DOHH2 (cell line): ENCODE measurements at regions not wholly inside any gene's neighbourhood (a gene's known extent, or its start where the extent isn't known, plus 50 kb on each side); places are given as distances from the start of the nearest gene placed in this dataset.

Experiments used
- H3F3A ChIP-seq: fragments of 200-600 bp; sonication (generic), shearing (Covaris generic); 2 replicates; pipeline ENCODE4 v1.6.0; 2016; ENCODE audit warnings: antibody characterized with exemption, mild to moderate bottlenecking; ENCODE audit not compliant: control insufficient read depth, insufficient read depth
- H3K27ac ChIP-seq: fragments of 200-600 bp; sonication (generic); 2 replicates; pipeline ENCODE4 v1.5.1; 2014; ENCODE audit warnings: low read depth, mild to moderate bottlenecking, low read length, moderate library complexity
- H3K27me3 ChIP-seq: fragments of 200-600 bp; sonication (generic); 2 replicates; pipeline ENCODE4 v1.6.1; 2014; ENCODE audit warnings: mild to moderate bottlenecking, low read length, mixed read lengths; ENCODE audit not compliant: control insufficient read depth
- H3K36me3 ChIP-seq: fragments of 200-600 bp; sonication (generic); 2 replicates; pipeline ENCODE4 v1.6.1; 2014; ENCODE audit warnings: mild to moderate bottlenecking, low read length, moderate library complexity, mixed read lengths; ENCODE audit not compliant: control insufficient read depth
- H3K4me1 ChIP-seq: fragments of 200-600 bp; sonication (generic); 2 replicates; pipeline ENCODE4 v1.6.1; 2014; ENCODE audit warnings: mild to moderate bottlenecking, low read length, mixed read lengths; ENCODE audit not compliant: control insufficient read depth
- H3K4me2 ChIP-seq: fragments of 200-600 bp; sonication (generic); 2 replicates; pipeline ENCODE4 v1.6.0; 2014; ENCODE audit warnings: mild to moderate bottlenecking, low read length, moderate library complexity
- H3K4me3 ChIP-seq: fragments of 200-600 bp; sonication (generic); 2 replicates; pipeline ENCODE4 v1.5.1; 2014; ENCODE audit warnings: mild to moderate bottlenecking, low read length, mixed read lengths
- H3K79me2 ChIP-seq: fragments of 200-600 bp; sonication (generic); 2 replicates; pipeline ENCODE4 v1.6.1; 2014; ENCODE audit warnings: mild to moderate bottlenecking, low read length, mixed read lengths; ENCODE audit not compliant: control insufficient read depth
- H3K9me2 ChIP-seq: fragments of 200-600 bp; sonication (generic); replicated peaks from 2 replicates; pipeline ENCODE4 v1.6.1; 2014; ENCODE audit warnings: mild to moderate bottlenecking, low read length, mixed read lengths; ENCODE audit not compliant: control insufficient read depth
- H3K9me3 ChIP-seq: fragments of 200-600 bp; sonication (generic); 2 replicates; pipeline ENCODE4 v1.6.1; 2014; ENCODE audit warnings: antibody characterized with exemption, low read length, mixed read lengths; ENCODE audit not compliant: control insufficient read depth, insufficient read depth
- H4K20me1 ChIP-seq: fragments of 200-600 bp; sonication (generic); 2 replicates; pipeline ENCODE4 v1.6.0; 2014; ENCODE audit warnings: low read depth, mild to moderate bottlenecking, antibody characterized with exemption, low read length, moderate library complexity; ENCODE audit not compliant: control insufficient read depth, insufficient read depth
- EZH2phosphoT487 ChIP-seq: fragments of 200-600 bp; sonication (generic); IDR thresholded peaks from 2 replicates; pipeline ENCODE4 v1.6.1; 2017; ENCODE audit warnings: borderline replicate concordance, mild to moderate bottlenecking, antibody characterized with exemption, low read length, moderate library complexity, mixed read lengths
- TF ChIP-seq, protein P1 (sequence below): fragments of 200-600 bp; sonication (generic); IDR thresholded peaks from one replicate; pipeline ENCODE4 v1.5.1; 2014; ENCODE audit warnings: antibody characterized with exemption, mild to moderate bottlenecking, low read depth, low read length; ENCODE audit not compliant: poor library complexity, severe bottlenecking

GRCh38 chr2:195419033-195419432, 238.0 kb upstream of the SLC39A10 start:
- H3K9me3 ChIP-seq, result no peaks in the 10 kb centered on the region
- H3K27me3 ChIP-seq, result no peaks in the 10 kb centered on the region
- H3K27ac ChIP-seq, result no peak overlapping the region
- no peak overlapping the region for H3K4me3 ChIP-seq
- H3F3A ChIP-seq, result no peaks in the 10 kb centered on the region; the same call in 1 of the 2 replicates
- no peak overlapping the region for H3K4me2 ChIP-seq
- no peaks in the 10 kb centered on the region for H3K79me2 ChIP-seq
- no peaks in the 10 kb centered on the region for H4K20me1 ChIP-seq
- no peaks in the 10 kb centered on the region for H3K36me3 ChIP-seq
- H3K4me1 ChIP-seq, result no peaks in the 10 kb centered on the region
- TF ChIP-seq, protein P1, sequence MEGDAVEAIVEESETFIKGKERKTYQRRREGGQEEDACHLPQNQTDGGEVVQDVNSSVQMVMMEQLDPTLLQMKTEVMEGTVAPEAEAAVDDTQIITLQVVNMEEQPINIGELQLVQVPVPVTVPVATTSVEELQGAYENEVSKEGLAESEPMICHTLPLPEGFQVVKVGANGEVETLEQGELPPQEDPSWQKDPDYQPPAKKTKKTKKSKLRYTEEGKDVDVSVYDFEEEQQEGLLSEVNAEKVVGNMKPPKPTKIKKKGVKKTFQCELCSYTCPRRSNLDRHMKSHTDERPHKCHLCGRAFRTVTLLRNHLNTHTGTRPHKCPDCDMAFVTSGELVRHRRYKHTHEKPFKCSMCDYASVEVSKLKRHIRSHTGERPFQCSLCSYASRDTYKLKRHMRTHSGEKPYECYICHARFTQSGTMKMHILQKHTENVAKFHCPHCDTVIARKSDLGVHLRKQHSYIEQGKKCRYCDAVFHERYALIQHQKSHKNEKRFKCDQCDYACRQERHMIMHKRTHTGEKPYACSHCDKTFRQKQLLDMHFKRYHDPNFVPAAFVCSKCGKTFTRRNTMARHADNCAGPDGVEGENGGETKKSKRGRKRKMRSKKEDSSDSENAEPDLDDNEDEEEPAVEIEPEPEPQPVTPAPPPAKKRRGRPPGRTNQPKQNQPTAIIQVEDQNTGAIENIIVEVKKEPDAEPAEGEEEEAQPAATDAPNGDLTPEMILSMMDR, result no peak
- TF ChIP-seq EZH2phosphoT487, result no peak
- H3K9me2 ChIP-seq, result no peaks in the 10 kb centered on the region

DNA sequence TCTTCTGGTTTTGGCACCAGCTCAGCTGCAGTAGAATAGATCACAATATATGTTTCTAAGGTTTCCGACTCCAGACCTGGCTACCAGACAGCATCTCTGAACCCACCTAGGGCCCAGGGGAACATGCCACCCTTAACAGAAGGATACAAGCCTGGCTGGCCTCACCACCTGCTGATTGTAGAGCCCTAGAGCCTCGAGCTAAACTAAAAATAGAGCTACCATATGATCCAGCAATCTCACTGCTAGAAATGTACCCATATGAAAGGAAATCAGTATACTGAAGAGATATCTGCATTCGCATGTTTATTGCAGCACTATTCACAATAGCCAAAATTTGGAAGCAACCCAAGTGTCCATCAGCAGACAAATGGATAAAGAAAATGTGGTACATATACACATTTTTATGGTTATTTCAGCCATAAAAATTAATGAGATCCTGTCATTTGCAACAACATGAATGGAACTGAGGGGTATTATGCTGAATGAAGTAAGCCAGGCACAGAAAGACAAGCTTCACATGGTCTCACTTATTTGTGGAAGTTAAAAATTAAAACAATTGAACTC, 242.4 kb upstream of the SLC39A10 start:
- H3K4me2 ChIP-seq, result no peak overlapping the region

GRCh38 chr2:195413944-195414343, 243.1 kb upstream of the SLC39A10 start:
- no peaks in the 10 kb centered on the region for H3K9me3 ChIP-seq
- no peaks in the 10 kb centered on the region for H3F3A ChIP-seq
- H3K27me3 ChIP-seq, result no peaks in the 10 kb centered on the region
- no peaks in the 10 kb centered on the region for H3K36me3 ChIP-seq
- no peaks in the 10 kb centered on the region for H3K4me1 ChIP-seq
- no peaks in the 10 kb centered on the region for H4K20me1 ChIP-seq
- no peaks in the 10 kb centered on the region for H3K9me2 ChIP-seq
- H3K4me3 ChIP-seq, result no peak overlapping the region
- H3K79me2 ChIP-seq, result no peaks in the 10 kb centered on the region
- no peak for TF ChIP-seq EZH2phosphoT487
- TF ChIP-seq, protein P1, result no peak
- no peak overlapping the region for H3K4me2 ChIP-seq
- H3K27ac ChIP-seq, result no peak overlapping the region

More for the DNA sequence above, 242.4 kb upstream of the SLC39A10 start:
- no peak overlapping the region for H3K27ac ChIP-seq
- H4K20me1 ChIP-seq, result no peaks in the 10 kb centered on the region
- H3K4me3 ChIP-seq, result no peak overlapping the region
- H3K27me3 ChIP-seq, result no peaks in the 10 kb centered on the region
- no peaks in the 10 kb centered on the region; the same call in 1 of the 2 replicates for H3F3A ChIP-seq
- TF ChIP-seq EZH2phosphoT487, result no peak
- TF ChIP-seq, protein P1, result no peak
- no peaks in the 10 kb centered on the region for H3K9me3 ChIP-seq
- H3K4me1 ChIP-seq, result no peaks in the 10 kb centered on the region
- no peaks in the 10 kb centered on the region for H3K36me3 ChIP-seq
- H3K79me2 ChIP-seq, result no peaks in the 10 kb centered on the region
- H3K9me2 ChIP-seq, result no peaks in the 10 kb centered on the region
